Fibroblast of lung (primary cell): ENCODE measurements at regions not wholly inside any gene's neighbourhood (a gene's known extent, or its start where the extent isn't known, plus 50 kb on each side); places are given as distances from the start of the nearest gene placed in this dataset.

Experiments used
- DNase-seq, 2 donors: peaks; one replicate each; pipeline versions ENCODE4 v3.0.0 to v3.0.0-alpha.2; 2010; ENCODE audit warnings: low read depth in 2 of 2
- H2AFZ ChIP-seq: 2 replicates; pipeline ENCODE4 v1.5.1; 2012; ENCODE audit warnings: low read length, control low read depth, inconsistent platforms
- H3K27ac ChIP-seq: 2 replicates; pipeline ENCODE4 v1.5.1; 2011; ENCODE audit warnings: low read length, control low read depth; ENCODE audit not compliant: insufficient read depth
- H3K27me3 ChIP-seq: 2 replicates; pipeline ENCODE4 v1.5.1; 2011; ENCODE audit warnings: mild to moderate bottlenecking, low read length; ENCODE audit not compliant: control insufficient read depth, insufficient read depth
- H3K36me3 ChIP-seq: 2 replicates; pipeline ENCODE4 v1.5.1; 2011; ENCODE audit warnings: low read length; ENCODE audit not compliant: control insufficient read depth, insufficient read depth
- H3K4me1 ChIP-seq: 2 replicates; pipeline ENCODE4 v1.5.1; 2011; ENCODE audit warnings: low read length; ENCODE audit not compliant: control insufficient read depth, insufficient read depth; ENCODE audit errors: extremely low read depth
- H3K4me2 ChIP-seq: 2 replicates; pipeline ENCODE4 v1.5.1; 2011; ENCODE audit warnings: low read length, control low read depth; ENCODE audit not compliant: insufficient read depth; ENCODE audit errors: extremely low read depth
- H3K4me3 ChIP-seq, 4 experiments: fragments of 200-600 bp in 1 of 4; sonication (generic) in 1 of 4; replicated peaks in 1 of 4; 2 replicates each; pipeline ENCODE4 v1.5.1; 2011 to 2016; ENCODE audit warnings: low read length in 4 of 4, low read depth in 3 of 4, mild to moderate bottlenecking in 3 of 4, control low read depth in 2 of 4, inconsistent platforms in 1 of 4, mixed read lengths in 1 of 4; ENCODE audit not compliant: insufficient read depth in 1 of 4; ENCODE audit errors: control extremely low read depth in 1 of 4
- H3K79me2 ChIP-seq: 2 replicates; pipeline ENCODE4 v1.5.1; 2012; ENCODE audit warnings: mild to moderate bottlenecking, low read length, inconsistent platforms; ENCODE audit not compliant: control insufficient read depth, insufficient read depth
- H3K9ac ChIP-seq: 2 replicates; pipeline ENCODE4 v1.5.1; 2011; ENCODE audit warnings: mild to moderate bottlenecking, low read length, control low read depth; ENCODE audit not compliant: insufficient read depth
- H3K9me3 ChIP-seq: 2 replicates; pipeline ENCODE4 v1.5.1; 2012; ENCODE audit warnings: low read depth, low read length; ENCODE audit not compliant: control insufficient read depth, insufficient read depth
- H4K20me1 ChIP-seq: 2 replicates; pipeline ENCODE4 v1.5.1; 2011; ENCODE audit warnings: low read length; ENCODE audit not compliant: control insufficient read depth, insufficient read depth; ENCODE audit errors: extremely low read depth
- CTCF ChIP-seq, 2 donors: IDR thresholded peaks in 1 of 2; conservative IDR thresholded peaks in 1 of 2; 1 replicate in 1 of 2; 2 replicates in 1 of 2; pipeline ENCODE4 v1.5.1; 2011 to 2012; ENCODE audit warnings: low read length in 2 of 2, control low read depth in 1 of 2, inconsistent platforms in 1 of 2, low read depth in 1 of 2, mild to moderate bottlenecking in 1 of 2
- EZH2 ChIP-seq: IDR thresholded peaks from 2 replicates; pipeline ENCODE4 v1.5.1; 2012; ENCODE audit warnings: low read length, control low read depth, mild to moderate bottlenecking; ENCODE audit errors: missing control alignments

- TF ChIP-seq EZH2 (no peak), CTCF (conservative IDR thresholded peaks at IDR 0.05 in 1 of 2, IDR thresholded peaks at IDR 0.05 in 1 of 2; ENCODE audit: low read depth in 1 of 2, low read length in 2 of 2) (no peak)
Measured at GRCh38 chr16:79868841-79869240, 268.3 kb upstream of the MAF start.

GRCh38 chr16:79867425-79867997 is 267.0 kb upstream of the MAF start:
- no peak overlapping the region for H3K27ac ChIP-seq
- H3K9me3 ChIP-seq: no peaks in the 10 kb centered on the region
- H3K9ac ChIP-seq: no peak overlapping the region
- DNase-seq: no peak
- H3K36me3 ChIP-seq: no peaks in the 10 kb centered on the region
- no peaks in the 10 kb centered on the region for H3K27me3 ChIP-seq
- TF ChIP-seq EZH2 (no peak), CTCF (conservative IDR thresholded peaks at IDR 0.05 in 1 of 2, IDR thresholded peaks at IDR 0.05 in 1 of 2; ENCODE audit: low read depth in 1 of 2, low read length in 2 of 2) (no peak)
- no peaks in the 10 kb centered on the region for H4K20me1 ChIP-seq
- H2AFZ ChIP-seq: no peak overlapping the region
- H3K79me2 ChIP-seq: no peaks in the 10 kb centered on the region
- no peak overlapping the region for H3K4me2 ChIP-seq
- H3K4me3 ChIP-seq: no peak overlapping the region
- no peaks in the 10 kb centered on the region for H3K4me1 ChIP-seq

More at GRCh38 chr16:79868841-79869240, 268.3 kb upstream of the MAF start:
- Histone ChIP-seq H3K4me2 (no peak overlapping the region), H4K20me1 (no peaks in the 10 kb centered on the region), H3K27me3 (no peaks in the 10 kb centered on the region), H3K4me3 (no peak overlapping the region), H3K79me2 (no peaks in the 10 kb centered on the region), H2AFZ (no peak overlapping the region), H3K27ac (no peak overlapping the region), H3K9ac (no peak overlapping the region), H3K4me1 (no peaks in the 10 kb centered on the region), H3K36me3 (no peaks in the 10 kb centered on the region), H3K9me3 (no peaks in the 10 kb centered on the region)
- DNase-seq: no peak

GRCh38 chr16:79865918-79866317 is 265.4 kb upstream of the MAF start:
- Histone ChIP-seq H3K79me2 (no peaks in the 10 kb centered on the region), H3K4me3 (no peak overlapping the region), H3K4me2 (no peak overlapping the region), H3K4me1 (no peaks in the 10 kb centered on the region), H4K20me1 (no peaks in the 10 kb centered on the region), H3K9ac (no peak overlapping the region), H3K27ac (no peak overlapping the region), H2AFZ (no peak overlapping the region), H3K36me3 (no peaks in the 10 kb centered on the region), H3K9me3 (no peaks in the 10 kb centered on the region), H3K27me3 (no peaks in the 10 kb centered on the region)
- DNase-seq: no peak
- TF ChIP-seq CTCF (conservative IDR thresholded peaks at IDR 0.05 in 1 of 2, IDR thresholded peaks at IDR 0.05 in 1 of 2; ENCODE audit: low read depth in 1 of 2, low read length in 2 of 2): no peak
- no peak for TF ChIP-seq EZH2
